ENCODE measurements at regions not wholly inside any gene's neighbourhood (a gene's known extent, or its start where the extent isn't known, plus 50 kb on each side); places are given as distances from the start of the nearest gene placed in this dataset.

GRCh38 chr9:81150016-81150625, 539.2 kb downstream of the TLE1 start:
- TF ChIP-seq CTCF (IDR thresholded peaks at IDR 0.05 in 4 of 5, conservative IDR thresholded peaks at IDR 0.05 in 1 of 5) (no peak), POLR2A (IDR thresholded peaks at IDR 0.05) (no peak)
